NCI-H82 treated with DMSO at 0.1 percent for 48 hours (cell line): ENCODE measurements at regions not wholly inside any gene's neighbourhood (a gene's known extent, or its start where the extent isn't known, plus 50 kb on each side); places are given as distances from the start of the nearest gene placed in this dataset.
A peak's percentile ranks its signal among the peaks of the same experiment; 100 is the strongest.
"Not testable (repeated sequence)": the region's sequence is repeated elsewhere in the genome, so short reads cannot be mapped to it uniquely, and the experiment has no call there.

ENCODE experiments used
- DNase-seq: peaks from one replicate; lab custom pipeline; 2025; ENCODE audit not compliant: unreplicated experiment; lab: John Stamatoyannopoulos, UW

DNA sequence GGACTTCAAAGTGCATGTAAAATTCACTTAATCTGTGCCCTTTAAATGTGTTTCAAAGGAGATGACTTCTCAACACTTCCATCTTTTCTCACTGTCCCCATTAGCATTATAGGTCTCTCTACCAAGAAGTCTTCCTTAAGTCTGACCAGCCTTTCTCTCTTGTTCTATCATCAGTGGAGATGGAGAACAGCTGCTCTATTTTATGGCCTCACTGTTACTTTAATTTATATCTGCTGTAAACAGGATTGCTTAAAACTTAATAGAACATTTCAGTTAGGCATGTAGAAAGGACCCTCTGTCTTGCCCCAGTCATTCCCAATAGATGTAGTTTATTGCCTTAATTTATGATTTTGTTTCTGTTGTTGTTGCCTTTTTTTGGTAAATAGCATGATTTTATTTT lies 86.0 kb upstream of the CDC42EP3 start:
- DNase-seq: not testable (repeated sequence)

DNA sequence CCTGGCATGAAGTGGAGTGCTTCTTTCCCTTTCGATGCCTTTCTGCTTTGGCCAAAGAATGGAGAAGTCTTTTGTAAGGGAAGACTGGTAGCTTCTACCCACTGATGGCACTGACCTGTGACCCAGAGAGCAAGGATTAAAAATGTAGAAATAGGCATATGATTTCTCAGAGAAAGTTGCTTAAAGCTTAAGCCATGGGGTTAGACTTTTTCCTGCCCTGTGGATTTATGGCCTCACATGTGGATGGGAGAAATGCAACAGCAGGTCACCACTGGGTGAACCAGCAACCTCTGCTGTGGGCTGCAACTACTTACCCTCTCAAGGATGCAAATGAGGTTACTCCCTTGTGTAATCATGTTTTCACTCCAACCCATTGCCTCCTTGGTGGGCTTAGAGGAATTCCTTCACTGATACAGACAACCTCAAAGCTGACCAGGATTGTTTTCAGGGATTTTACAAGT lies 86.7 kb upstream of the CDC42EP3 start:
- DNase-seq: not testable (repeated sequence)

DNA sequence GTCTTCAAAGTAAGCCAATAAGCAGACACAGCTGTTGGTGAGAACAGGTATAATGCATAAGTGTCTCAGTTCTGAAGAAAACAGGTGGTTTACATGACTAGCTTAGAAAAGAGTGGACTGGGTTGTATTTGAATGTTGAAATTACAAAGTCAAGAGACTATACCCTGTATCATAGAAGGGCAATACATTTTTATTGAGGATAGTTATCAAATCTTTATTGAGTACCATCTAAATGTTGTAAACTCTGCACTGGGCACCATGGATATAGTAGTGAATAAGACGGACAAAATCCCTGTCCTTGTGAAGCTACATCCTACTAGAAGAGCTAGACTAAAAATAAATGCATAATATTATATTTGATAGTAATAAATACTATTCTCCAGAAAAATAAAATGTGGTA lies 88.5 kb upstream of the CDC42EP3 start:
- DNase-seq: not testable (repeated sequence)

DNA sequence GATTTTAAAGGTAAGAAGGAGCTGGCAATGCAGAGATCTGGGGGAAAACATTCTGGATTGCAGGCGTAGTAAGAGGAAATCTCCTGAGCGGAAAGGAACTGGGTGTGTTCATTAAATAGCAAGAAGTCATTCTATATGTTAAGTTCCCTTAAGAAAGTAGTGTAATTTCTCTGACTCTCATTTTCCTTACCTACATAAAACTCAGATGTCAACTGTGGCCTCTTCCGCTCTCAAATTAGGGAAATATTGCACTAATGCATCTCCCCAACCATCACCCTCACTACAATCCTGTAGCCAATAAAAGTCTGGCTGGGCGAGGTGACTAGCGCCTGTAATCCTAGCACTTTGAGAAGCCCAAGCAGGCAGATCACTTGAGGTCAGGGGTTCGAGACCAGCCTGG lies 89.0 kb upstream of the CDC42EP3 start:
- DNase-seq: no peak

DNA sequence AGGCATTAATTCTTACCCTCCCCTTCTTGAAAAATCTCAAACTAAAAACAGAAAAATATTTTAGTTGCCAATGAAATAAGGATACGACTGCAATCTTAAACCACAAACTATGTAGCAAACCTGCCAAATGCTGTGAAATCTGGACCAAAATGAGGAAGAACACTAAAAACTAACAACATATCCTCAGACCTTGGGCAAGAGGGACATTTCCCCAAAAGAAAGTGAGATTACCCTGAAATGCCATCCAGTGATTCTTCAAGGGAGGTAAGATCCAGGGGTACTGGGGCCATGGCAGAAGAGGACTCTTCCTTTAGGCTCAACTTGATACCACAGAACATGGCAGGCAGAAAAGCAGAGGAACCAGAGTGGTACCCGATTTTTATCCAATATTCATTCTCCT lies 90.8 kb upstream of the CDC42EP3 start:
- not testable (repeated sequence) for DNase-seq

DNA sequence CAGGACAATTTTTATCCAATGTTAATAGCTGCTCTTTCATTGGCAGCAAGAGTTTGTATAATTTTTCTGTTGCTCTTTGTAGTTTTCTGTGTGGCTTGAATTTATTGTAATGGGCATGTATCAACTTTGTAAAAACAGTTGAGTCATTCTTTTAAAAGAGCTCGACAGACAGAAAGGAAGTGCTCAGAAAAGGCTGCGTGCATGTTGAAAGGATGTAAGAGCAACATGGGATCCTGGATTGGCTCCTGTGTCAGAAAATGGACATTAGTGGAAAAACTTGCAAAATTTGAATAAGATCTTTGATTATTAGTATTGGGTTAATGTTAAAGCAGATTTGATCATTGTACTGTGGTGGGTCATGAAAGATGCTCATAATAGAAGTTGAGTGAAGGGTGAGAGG lies 93.3 kb upstream of the CDC42EP3 start:
- DNase-seq: no peak

DNA sequence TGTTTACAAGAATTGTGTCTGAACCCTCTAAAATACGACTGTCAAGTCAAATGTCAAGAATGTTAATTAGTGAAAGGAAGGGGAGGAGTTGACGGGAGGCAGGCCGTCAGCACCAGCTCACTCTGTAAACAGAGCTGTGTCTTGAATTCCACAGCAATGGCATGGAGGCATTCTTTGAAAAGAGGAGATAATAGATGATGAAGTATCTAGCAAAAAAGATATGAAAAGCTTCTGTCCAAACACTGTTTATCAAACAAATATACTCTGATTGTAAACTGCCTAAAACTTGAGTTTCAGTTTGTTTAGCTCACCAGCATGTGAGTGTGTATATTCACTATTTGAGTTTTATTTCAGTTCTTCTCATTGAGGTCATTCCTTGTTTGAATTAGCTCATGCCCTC lies 94.7 kb upstream of the CDC42EP3 start:
- DNase-seq: no peak

DNA sequence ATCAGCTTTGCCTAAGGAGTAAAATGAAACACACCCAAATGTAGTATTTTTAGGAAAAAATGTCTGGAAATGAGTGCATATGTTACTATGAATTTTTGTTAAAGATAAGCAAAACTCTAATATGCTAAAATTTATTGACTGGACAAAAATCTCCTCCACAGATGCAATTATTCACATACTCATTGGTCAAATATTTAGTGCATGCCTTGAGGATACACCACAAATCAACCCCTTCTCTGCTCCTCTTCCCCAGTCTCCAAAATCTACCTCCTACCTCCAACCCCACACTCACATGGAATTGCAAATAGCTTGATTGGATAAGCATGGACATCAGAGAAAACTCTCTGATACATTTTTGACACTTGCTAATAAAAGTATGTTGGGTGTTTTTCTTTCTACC lies 95.6 kb upstream of the CDC42EP3 start:
- no peak for DNase-seq

DNA sequence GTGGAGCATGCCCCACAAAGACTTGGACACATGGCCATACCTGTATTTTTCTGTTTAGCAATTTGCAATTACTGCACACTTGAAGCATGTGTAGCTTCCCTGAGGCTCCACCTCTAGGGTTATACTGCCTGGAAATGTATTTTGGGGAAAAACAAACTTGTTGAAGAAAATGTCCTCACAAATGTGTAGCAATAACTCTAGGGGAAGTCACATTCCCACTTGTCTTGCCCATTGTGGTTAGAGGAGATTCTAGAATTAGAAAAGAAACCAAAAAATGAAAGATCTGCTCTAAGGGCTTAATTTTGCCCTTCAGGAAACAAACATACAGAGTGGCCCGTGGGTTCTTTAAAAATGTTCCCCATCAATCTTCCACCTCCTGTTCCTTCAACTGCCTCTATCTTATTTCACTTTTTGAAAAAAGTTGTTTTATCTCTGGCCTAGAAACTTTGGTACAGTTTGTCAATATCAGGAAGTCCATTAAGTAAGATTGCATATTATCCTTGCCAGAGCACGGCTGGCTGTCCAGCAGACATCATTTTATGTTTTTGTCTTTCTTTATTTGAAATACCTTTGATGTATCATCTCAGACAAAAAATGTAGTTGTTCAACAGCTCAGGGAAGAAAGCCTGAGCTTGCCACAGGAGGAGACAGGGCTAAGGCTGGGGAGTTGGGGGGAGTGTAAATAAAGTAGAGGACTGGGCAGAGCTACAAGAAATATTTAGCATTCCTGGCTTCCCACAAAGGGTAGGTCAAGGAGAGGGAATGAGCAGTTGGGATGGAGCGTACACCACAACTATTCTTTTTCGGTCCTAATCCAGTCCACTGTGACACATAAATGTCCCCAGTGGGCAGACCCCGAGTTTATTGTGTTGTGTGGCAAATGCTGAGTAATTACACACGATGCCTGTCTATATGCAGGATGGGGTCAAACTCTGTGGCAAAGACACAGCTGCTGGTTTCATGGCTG lies 96.8 kb upstream of the CDC42EP3 start:
- no peak for DNase-seq

DNA sequence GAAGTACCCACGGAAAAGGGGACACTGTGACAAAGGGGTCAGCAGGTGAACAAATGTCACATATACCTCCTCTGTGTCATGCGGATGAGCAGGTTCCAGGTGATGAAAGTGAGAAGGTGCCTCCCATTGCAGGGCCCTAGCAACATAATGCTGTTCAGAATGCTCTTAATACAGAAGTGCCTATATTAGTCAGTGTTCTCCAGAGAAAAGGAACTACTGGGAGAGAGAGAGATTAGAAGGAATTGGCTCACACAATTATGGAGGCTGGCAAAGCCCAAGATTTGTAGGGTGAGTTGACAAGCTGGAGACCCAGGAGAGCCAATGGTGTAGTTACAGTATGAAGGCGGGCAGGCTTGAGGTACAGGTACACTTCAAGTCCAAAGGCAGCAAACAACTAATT lies 98.1 kb upstream of the CDC42EP3 start:
- no peak for DNase-seq

DNA sequence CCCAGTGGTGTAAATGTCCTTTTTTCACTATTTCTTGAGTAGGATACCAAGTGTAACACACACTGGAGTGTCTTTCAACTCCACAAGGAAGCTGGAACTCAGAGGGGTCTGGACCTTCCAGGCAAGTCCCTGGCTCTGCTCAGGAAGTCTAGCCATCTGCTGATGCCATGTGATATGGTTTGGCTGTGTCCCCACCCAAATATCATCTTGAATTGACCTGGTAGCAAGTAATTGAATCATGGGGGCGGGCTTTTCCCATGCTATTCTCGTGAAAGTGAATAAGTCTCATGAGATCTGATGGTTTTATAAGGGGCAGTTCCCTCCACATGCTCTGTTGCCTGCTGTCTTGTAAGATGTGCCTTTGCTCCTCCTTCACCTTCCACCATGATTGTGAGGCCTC lies 99.4 kb upstream of the CDC42EP3 start:
- DNase-seq: no peak

DNA sequence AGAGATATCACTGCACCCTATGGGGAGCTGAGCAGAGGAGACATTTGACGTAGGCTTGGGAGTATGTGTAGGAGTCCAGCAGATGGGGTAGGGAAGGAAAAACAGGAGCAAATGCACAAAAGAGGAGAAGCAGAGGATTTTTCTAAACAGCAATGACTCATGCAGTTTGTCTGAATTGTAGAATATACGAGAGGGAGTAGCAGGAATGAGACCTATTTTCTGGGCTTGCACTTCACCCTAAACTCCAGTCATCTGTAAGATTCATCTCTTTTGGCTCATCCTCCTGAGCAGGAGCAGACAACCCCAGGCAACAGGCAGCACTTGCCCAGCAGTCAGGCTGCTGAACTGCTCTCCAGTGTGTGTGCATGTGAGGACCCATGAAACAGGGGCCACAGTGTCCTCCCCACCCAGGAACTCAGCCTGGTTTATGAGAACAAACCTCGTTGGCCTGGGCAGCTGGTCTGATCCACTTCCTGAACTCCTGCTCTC lies 100.2 kb upstream of the CDC42EP3 start:
- DNase-seq: no peak

DNA sequence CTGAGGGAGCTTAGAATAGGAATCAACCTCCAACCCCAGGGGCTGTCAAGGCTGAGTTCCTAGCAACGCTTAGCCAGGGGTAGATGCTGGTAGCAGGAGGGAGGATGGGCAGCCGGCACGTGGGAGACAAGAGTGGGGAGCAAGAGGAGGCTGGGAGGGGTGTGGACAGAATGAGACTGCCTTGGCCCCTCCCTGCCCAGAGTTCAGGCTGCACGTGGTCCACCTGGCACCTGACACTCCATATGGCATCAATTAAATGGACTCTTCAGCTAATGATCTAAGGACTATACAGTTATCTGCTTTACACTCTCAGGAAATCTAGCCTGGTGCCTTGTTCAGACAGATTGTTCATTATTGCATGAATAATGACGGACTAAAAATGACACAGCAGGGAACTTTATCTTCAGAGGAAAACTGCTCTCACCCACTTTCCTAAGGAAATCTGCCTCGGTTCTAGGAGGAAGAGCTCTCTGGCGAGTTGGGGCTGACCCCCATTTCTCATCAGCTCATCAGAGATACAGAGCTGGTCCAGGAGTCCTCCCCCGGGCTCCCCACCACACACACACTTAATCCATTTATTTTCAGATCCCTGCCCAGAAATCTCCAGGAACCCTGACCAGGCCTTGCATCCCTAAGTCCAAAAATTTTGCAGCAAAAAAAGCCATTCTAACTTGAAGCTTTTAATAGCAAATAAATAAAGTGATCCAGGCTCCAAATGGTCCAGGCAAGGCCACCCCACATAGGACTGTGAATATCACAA lies 102.1 kb upstream of the CDC42EP3 start:
- DNase-seq: peak; percentile 27

DNA sequence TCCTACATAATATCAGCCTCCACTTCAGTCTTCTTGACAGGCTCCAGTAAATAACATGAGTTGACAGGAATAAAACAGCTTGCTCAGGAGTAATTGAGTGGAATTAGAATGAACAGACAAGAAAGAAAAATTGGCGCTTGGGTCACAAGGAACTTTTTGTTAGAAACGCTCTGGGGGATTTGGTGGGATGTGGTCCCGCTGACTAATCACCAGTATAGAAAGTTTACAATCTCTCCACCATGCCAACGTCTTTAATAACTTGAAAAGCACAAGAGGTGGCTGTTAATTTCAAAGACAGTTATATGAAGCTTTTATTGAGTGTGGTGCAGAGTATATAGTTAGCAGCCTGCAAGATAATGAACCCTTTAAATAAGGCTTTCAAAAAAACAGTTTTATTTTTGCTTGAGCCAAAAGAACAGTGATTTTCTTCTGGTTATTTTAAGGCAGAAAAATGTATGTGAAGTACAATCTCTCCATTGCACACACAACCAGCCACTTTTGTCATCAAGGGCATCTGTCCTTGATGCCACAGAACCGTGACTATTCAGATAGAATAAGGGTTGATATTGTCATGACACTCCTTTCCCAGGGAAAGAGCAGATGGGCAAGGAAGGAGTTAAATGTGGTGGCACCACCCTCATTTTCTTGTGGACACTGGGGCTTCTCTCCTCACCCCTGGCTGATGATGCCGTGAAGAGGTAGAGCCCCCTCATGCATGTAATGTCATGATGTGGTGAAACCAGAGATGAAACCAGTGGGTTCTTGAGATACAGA lies 102.9 kb upstream of the CDC42EP3 start:
- not testable (repeated sequence) for DNase-seq

DNA sequence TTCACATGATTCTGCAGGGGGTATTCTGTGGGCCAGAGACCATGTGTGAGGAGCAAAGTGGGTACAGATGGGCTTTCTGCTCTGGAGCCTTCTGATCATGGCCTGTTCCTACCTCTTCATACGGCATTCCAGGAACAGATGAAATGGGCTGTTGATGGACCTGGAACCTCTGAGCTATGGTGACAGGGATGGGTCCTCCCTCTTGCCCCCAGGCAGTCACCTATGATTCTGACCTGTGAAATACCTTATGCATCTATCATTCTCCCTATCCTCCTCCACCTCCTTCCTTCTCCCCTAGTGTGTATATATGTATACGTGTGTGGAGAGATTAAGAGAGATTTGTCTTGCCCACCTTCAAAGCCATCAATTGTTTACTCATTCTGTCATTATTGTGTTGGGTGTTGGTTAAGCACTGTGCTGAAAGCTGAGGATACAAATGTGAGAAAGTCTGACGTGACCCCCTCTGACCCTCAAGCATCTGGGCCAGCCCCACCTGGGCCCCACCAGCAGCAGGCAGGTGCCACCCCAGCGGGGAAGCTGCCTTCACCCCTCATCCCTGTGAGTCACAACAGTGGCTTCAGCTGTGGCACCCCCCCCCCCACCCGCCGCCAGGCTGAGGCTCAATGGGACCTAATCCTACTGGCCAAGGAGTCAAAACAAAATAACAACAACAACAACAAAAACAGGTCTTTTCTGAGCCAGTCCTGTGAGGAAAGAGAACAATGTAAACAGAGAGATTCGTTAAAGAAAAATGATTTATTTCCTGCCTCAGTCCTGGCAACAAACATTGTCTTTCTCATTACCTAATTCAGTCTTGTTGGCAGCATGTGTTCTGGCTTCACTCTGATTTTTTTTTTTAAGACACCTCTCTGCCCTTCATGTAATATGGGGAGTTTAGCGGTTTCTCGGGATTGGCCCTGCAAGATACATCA lies 103.8 kb upstream of the CDC42EP3 start:
- no peak for DNase-seq

DNA sequence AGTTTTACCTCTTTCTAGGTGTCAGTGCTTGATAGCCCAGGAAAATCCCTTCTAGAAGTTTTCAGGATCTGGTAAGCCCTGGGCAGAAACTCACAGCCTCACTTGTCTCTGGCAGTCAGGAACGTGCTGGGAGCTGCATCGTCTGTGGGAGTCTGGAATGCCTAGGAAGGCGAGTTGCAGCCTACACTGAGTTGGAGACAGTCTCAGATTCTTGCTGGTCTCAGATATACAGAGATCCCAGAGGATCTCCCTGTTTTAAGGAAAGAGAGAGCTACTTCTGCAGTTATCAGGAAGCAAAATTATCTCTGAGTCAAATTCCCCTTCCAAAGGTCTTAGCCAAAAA lies 104.4 kb upstream of the CDC42EP3 start:
- no peak for DNase-seq

DNA sequence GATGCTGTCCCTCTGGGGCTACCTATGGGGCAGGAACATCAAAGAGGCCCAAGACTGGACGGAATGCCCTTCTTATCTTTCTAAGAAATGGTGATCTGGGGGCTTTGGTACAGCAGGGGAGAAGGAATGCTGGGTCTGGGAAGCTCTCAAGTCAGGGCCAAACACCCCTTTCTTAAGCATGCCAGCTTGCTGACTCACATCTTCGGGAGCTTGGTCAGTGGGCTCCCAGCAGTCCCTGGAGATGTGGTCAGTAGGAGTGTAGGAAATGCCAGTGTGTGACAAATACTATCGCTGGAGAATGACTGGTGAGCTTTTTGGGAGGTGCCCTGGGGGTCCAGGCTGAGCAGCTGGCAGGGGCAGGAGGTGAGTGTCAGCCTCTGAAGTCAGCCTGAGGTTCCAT lies 105.0 kb upstream of the CDC42EP3 start:
- no peak for DNase-seq

DNA sequence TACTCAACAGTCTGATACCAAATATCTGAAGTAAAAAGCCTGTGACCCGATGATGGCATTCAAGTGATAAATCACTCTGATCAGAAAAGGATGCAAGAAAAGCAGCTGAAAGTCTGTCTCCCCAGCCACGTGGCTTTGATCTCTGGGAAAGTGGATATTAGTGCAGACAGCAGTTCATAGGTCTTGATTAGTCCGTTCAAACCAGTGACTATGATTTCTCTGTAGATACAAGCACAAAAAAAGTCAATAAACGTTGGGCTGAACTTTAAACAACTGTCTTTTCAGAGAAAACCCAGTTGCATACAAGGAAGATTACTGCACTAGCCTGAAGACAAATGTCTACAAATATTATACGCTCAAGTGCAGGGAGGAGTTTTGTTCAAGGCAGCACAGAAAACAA lies 107.7 kb upstream of the CDC42EP3 start:
- no peak for DNase-seq

DNA sequence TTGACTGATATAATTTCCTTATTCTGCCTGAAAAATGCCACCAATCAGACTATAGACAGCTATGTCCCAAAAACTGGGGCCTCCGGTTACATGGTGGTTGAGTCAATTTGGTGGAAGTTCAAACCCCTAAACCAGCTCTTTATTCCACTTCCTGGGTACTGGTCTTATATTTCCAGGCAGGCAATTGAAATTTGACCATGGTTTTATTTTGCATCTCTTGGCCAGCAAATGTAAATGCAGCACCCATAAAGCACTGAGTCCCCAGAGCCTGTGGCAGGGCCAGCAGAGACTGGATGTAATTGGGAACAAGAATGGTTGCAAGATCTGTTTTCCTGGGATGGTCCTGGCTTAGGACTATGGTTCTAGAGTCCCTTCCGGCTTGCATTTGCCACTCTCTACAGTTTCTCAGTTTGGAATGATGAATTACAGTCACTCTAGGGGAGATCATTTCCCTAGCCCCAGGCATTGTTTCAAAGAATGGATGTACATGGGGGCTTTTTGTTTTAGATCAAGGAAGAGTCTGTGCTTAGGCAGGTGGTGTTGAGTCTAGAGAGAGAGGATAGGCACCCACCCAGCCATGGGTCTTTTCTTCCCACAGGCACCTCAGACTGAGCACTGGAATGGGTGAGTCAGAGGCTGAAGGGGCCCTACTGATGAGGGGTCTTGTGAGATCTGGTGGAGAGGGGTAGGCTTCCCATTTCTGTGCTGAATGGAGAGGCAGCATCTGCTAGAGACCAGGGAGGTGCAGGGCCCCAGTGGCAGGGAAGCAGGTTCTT lies 108.4 kb upstream of the CDC42EP3 start:
- DNase-seq: no peak

DNA sequence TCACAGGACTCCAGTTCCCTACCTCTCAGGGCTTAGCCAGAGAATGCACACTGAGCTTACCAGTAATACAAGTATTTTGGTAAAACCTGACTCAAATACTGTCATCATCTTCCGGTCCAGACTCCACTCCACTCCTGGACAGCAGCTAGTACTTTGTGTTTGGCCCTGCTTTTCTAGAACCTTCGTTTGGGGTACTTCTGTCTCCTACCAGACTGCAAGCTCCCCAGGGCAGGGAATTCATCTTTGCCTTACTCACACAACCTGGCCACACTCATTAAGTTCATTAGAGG lies 108.9 kb upstream of the CDC42EP3 start:
- DNase-seq: no peak
